CD4-positive, alpha-beta T cell (primary cell): ENCODE measurements at regions not wholly inside any gene's neighbourhood (a gene's known extent, or its start where the extent isn't known, plus 50 kb on each side); places are given as distances from the start of the nearest gene placed in this dataset.
A peak's percentile ranks its signal among the peaks of the same experiment; 100 is the strongest.

Experiments
- ATAC-seq: fragments of 200-7000 bp; cut with Tn5 transposase; one replicate; pipeline ENCODE4 v1.10.0; 2022; ENCODE audit warnings: mild to moderate bottlenecking; ENCODE audit not compliant: poor library complexity
- CTCF ChIA-PET: fragments of 350-600 bp; sonication (Branson Sonifier 250); formaldehyde crosslinking; loops from one replicate; lab custom pipeline; 2021; ENCODE audit warnings: antibody characterized with exemption, inconsistent platforms; lab: Charles Lee
- POLR2A ChIA-PET: fragments of 350-600 bp; sonication (Branson Sonifier 250); formaldehyde crosslinking; loops from one replicate; lab custom pipeline; 2021; ENCODE audit warnings: antibody characterized with exemption, inconsistent platforms; lab: Charles Lee
- DNase-seq, 14 experiments: peaks; one replicate each; pipeline ENCODE4 v3.0.0-alpha.2; 2013 to 2020; ENCODE audit warnings: mixed read lengths in 2 of 14
- H3K27ac ChIP-seq, 2 donors: one replicate each; pipeline versions ENCODE4 v1.5.1 to v1.7.0; 2013; ENCODE audit warnings: low read length in 2 of 2, low read depth in 1 of 2, mild to moderate bottlenecking in 1 of 2
- H3K27me3 ChIP-seq, 2 experiments: 1 replicate in 1 of 2; 2 replicates in 1 of 2; pipeline versions ENCODE4 v1.6.1 to v1.7.0; 2013; ENCODE audit warnings: low read length in 2 of 2, control low read depth in 1 of 2, mild to moderate bottlenecking in 1 of 2, moderate library complexity in 1 of 2; ENCODE audit not compliant: insufficient read depth in 2 of 2, control insufficient read depth in 1 of 2
- H3K36me3 ChIP-seq: one replicate; pipeline ENCODE4 v1.6.1; 2013; ENCODE audit warnings: low read length, control low read depth; ENCODE audit not compliant: insufficient read depth
- H3K4me1 ChIP-seq: one replicate; pipeline ENCODE4 v1.6.1; 2013; ENCODE audit warnings: low read length, control low read depth; ENCODE audit not compliant: insufficient read depth
- H3K4me3 ChIP-seq: one replicate; pipeline ENCODE4 v1.5.1; 2013; ENCODE audit warnings: mild to moderate bottlenecking, low read length, moderate library complexity
- H3K9me3 ChIP-seq, 2 experiments: 1 replicate in 1 of 2; 2 replicates in 1 of 2; pipeline versions ENCODE4 v1.6.1 to v1.7.0; 2013; ENCODE audit warnings: low read length in 2 of 2, mild to moderate bottlenecking in 2 of 2, control low read depth in 1 of 2, moderate library complexity in 1 of 2; ENCODE audit not compliant: control insufficient read depth in 1 of 2, insufficient read depth in 1 of 2
- H3K27ac Mint-ChIP-seq: one replicate; pipeline ENCODE4 v1.8.0; 2020; ENCODE audit warnings: mixed read lengths
- H3K27me3 Mint-ChIP-seq: one replicate; pipeline ENCODE4 v1.8.0; 2021; ENCODE audit warnings: mixed read lengths
- H3K36me3 Mint-ChIP-seq: one replicate; pipeline ENCODE4 v1.8.0; 2021; ENCODE audit warnings: low read depth, mixed read lengths
- H3K4me1 Mint-ChIP-seq: one replicate; pipeline ENCODE4 v1.8.0; 2021; ENCODE audit warnings: low read depth, mixed read lengths
- H3K4me3 Mint-ChIP-seq: one replicate; pipeline ENCODE4 v1.8.0; 2020; ENCODE audit warnings: mild to moderate bottlenecking, mixed read lengths
- H3K9me3 Mint-ChIP-seq: one replicate; pipeline ENCODE4 v1.8.0; 2020; ENCODE audit warnings: mixed read lengths
- CTCF ChIP-seq: fragments of 200-600 bp; IDR thresholded peaks from one replicate; pipeline ENCODE4 v1.8.0; 2022; ENCODE audit warnings: antibody characterized with exemption, mild to moderate bottlenecking
- intact Hi-C, 2 experiments: fragments of 100-400 bp; cut with DNase I in 1 of 2; cut with micrococcal nuclease in 1 of 2; formaldehyde crosslinking; loops; one replicate each; pipeline versions ENCODE4 v1.15.1 to v1.9.0; 2023 to 2025; cut with DNase I, micrococcal nuclease

GRCh38 chr3:5494905-5495519 lies 307.5 kb downstream of the EDEM1 start:
- Mint-ChIP-seq H3K4me3 (no peak overlapping the region), H3K27me3 (peaks cover 9% of the 10 kb centered on the region), H3K36me3 (no peaks in the 10 kb centered on the region), H3K4me1 (no peaks in the 10 kb centered on the region), H3K27ac (no peak overlapping the region), H3K9me3 (no peaks in the 10 kb centered on the region)
- no peak for TF ChIP-seq CTCF
- ChIA-PET POLR2A (no interaction called here), CTCF (no interaction called here)
- Histone ChIP-seq H3K27ac (no peak overlapping the region), H3K4me3 (no peak overlapping the region), H3K27me3 (no peaks in the 10 kb centered on the region), H3K4me1 (no peaks in the 10 kb centered on the region), H3K9me3 (no peaks in the 10 kb centered on the region), H3K36me3 (no peaks in the 10 kb centered on the region)
- intact Hi-C loops = no loop called here
- DNase-seq (peak in 1 of 14 experiments; percentile 4), ATAC-seq (no peak)

- no peak for DNase-seq
- CTCF ChIA-PET = no interaction called here
- no peaks in the 10 kb centered on the region for H3K27me3 Mint-ChIP-seq
- no peaks in the 10 kb centered on the region for H3K4me1 Mint-ChIP-seq
- no peaks in the 10 kb centered on the region for H3K9me3 ChIP-seq
- POLR2A ChIA-PET = no interaction called here
- intact Hi-C loops = no loop called here
- no peak overlapping the region for H3K27ac Mint-ChIP-seq
- H3K36me3 ChIP-seq = no peaks in the 10 kb centered on the region
- H3K4me3 Mint-ChIP-seq = no peak overlapping the region
- no peak for ATAC-seq
- H3K36me3 Mint-ChIP-seq = no peaks in the 10 kb centered on the region
- H3K27ac ChIP-seq = no peak overlapping the region
- no peaks in the 10 kb centered on the region for H3K4me1 ChIP-seq
- H3K4me3 ChIP-seq = no peak overlapping the region
- H3K9me3 Mint-ChIP-seq = no peaks in the 10 kb centered on the region
- H3K27me3 ChIP-seq = no peaks in the 10 kb centered on the region
- no peak for TF ChIP-seq CTCF
Measured at GRCh38 chr3:5497497-5497896, 310.0 kb downstream of the EDEM1 start.

DNA sequence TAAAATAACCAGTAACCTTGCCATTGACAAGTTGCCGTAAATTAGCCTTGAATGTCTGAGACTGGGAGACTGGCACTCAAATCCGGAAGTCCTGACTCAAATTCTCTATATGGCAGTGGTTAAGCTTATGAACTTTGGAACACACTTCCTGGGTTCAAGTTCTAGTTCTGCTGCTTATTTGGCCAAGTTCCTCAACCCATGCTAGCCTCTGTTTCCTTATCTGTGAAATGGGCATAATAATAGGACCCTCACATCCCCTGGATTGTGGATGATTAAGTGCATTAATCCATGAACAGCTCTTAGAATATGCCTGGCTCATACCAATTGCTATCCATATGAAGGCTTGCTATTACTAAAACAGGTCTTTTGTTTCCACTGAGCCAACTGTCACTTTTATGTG lies 311.5 kb downstream of the EDEM1 start:
- no peaks in the 10 kb centered on the region for H3K4me1 ChIP-seq
- no peak overlapping the region for H3K27ac ChIP-seq
- Mint-ChIP-seq H3K27ac (no peak overlapping the region), H3K36me3 (no peaks in the 10 kb centered on the region), H3K27me3 (no peaks in the 10 kb centered on the region), H3K9me3 (no peaks in the 10 kb centered on the region), H3K4me1 (no peaks in the 10 kb centered on the region), H3K4me3 (no peak overlapping the region)
- no peaks in the 10 kb centered on the region for H3K9me3 ChIP-seq
- H3K36me3 ChIP-seq = no peaks in the 10 kb centered on the region
- ChIA-PET POLR2A (no interaction called here), CTCF (no interaction called here)
- DNase-seq (no peak), ATAC-seq (no peak)
- H3K4me3 ChIP-seq = no peak overlapping the region
- intact Hi-C loops = no loop called here
- no peaks in the 10 kb centered on the region for H3K27me3 ChIP-seq
- TF ChIP-seq CTCF = no peak
